ENCODE measurements at regions not wholly inside any gene's neighbourhood (a gene's known extent, or its start where the extent isn't known, plus 50 kb on each side); places are given as distances from the start of the nearest gene placed in this dataset.

DNA sequence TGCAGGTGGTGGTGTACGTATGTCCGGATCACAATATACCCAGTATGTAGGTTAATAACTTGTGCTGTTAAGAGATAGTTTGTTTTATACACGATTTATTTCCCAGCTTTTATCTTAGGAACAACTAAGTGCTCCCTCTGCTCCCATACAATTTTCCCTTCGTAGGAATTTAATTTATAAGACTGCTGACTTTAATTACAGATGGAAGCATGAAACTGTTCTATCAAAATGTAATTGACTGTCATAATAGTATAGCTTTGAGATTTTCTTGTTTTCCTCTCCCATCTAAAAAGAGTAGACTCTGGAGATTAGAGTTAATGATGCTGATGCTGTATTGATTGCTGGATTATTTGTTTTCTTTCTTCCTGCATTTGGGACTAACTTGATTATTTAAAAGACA, 370.7 kb upstream of the SGO1 start:
- H3K27ac Mint-ChIP-seq = no peak overlapping the region
- Histone ChIP-seq H3K14ac (ENCODE audit: insufficient read depth, low read length) (no peak overlapping the region), H3K27me3 (ENCODE audit: insufficient read depth, low read length) (no peaks in the 10 kb centered on the region), H3K4me1 (ENCODE audit: insufficient read depth, low read length) (no peaks in the 10 kb centered on the region), H4K20me1 (ENCODE audit: control insufficient read depth, insufficient read depth, insufficient read length) (no peaks in the 10 kb centered on the region), H2AK5ac (ENCODE audit: insufficient read length, low read length) (no peak overlapping the region), H2BK20ac (ENCODE audit: low read depth, low read length, poor library complexity, severe bottlenecking) (no peak overlapping the region), H2BK12ac (ENCODE audit: insufficient read length, low read depth, low read length) (no peak overlapping the region), H2BK15ac (ENCODE audit: low read depth, low read length) (no peak overlapping the region), H3T11ph (ENCODE audit: low read length) (no peak overlapping the region), H4K8ac (replicated peaks; ENCODE audit: insufficient read length, low read depth, low read length) (no peak overlapping the region), H3K18ac (ENCODE audit: insufficient read length, low read depth, low read length) (no peak overlapping the region), H3K9ac (ENCODE audit: extremely low read depth, insufficient read length, low read length) (no peak overlapping the region), H2AFZ (ENCODE audit: low read length) (no peak overlapping the region), H3K27ac (ENCODE audit: insufficient read length, low read depth, low read length) (no peak overlapping the region), H3K23me2 (ENCODE audit: insufficient read length, low read depth, low read length, poor library complexity, severe bottlenecking) (no peaks in the 10 kb centered on the region), H4K91ac (ENCODE audit: insufficient read length, low read depth, low read length) (no peak overlapping the region), H3K79me2 (ENCODE audit: insufficient read depth, low read length) (no peaks in the 10 kb centered on the region), H3K56ac (ENCODE audit: insufficient read length, low read depth, low read length) (no peak overlapping the region), H3K4ac (ENCODE audit: low read depth, low read length) (no peak overlapping the region), H4K5ac (ENCODE audit: insufficient read length, low read depth, low read length) (no peak overlapping the region), H2BK5ac (ENCODE audit: insufficient read length, low read length) (no peak overlapping the region), H2BK120ac (ENCODE audit: low read depth, low read length, poor library complexity, severe bottlenecking) (no peak overlapping the region), H3K23ac (ENCODE audit: insufficient read length, low read depth, low read length) (no peak overlapping the region), H3K4me2 (ENCODE audit: insufficient read depth, insufficient read length, low read length) (no peak overlapping the region), H3K9me3 (ENCODE audit: control insufficient read depth, low read depth, low read length) (no peaks in the 10 kb centered on the region), H3K79me1 (ENCODE audit: insufficient read depth, low read depth, low read length, poor library complexity, severe bottlenecking) (no peaks in the 10 kb centered on the region)
- no CpG with 5 or more reads among the region's 4 CpGs for WGBS (ENCODE audit: extremely low coverage, insufficient read length, low lambda C conversion rate)
- H3K27me3 Mint-ChIP-seq (ENCODE audit: low read depth) = no peaks in the 10 kb centered on the region
- TF ChIP-seq, protein P1, sequence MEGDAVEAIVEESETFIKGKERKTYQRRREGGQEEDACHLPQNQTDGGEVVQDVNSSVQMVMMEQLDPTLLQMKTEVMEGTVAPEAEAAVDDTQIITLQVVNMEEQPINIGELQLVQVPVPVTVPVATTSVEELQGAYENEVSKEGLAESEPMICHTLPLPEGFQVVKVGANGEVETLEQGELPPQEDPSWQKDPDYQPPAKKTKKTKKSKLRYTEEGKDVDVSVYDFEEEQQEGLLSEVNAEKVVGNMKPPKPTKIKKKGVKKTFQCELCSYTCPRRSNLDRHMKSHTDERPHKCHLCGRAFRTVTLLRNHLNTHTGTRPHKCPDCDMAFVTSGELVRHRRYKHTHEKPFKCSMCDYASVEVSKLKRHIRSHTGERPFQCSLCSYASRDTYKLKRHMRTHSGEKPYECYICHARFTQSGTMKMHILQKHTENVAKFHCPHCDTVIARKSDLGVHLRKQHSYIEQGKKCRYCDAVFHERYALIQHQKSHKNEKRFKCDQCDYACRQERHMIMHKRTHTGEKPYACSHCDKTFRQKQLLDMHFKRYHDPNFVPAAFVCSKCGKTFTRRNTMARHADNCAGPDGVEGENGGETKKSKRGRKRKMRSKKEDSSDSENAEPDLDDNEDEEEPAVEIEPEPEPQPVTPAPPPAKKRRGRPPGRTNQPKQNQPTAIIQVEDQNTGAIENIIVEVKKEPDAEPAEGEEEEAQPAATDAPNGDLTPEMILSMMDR (conservative IDR thresholded peaks at IDR 0.05) = no peak
- H3K4me1 Mint-ChIP-seq = 0 out of 4 replicates have a peak, but pooled peaks cover 0 to 3% of the 10 kb centered on the region in 2 experiments
- H3K4me3 Mint-ChIP-seq = no peak overlapping the region
- H3K36me3 Mint-ChIP-seq (ENCODE audit: insufficient read depth in 1 of 3, low read depth in 3 of 3) = no peaks in the 10 kb centered on the region
- no peak for DNase-seq
- H3K9me3 Mint-ChIP-seq = no peaks in the 10 kb centered on the region

All from H9 (cell line).